Thymus (tissue), 11 donors: ENCODE measurements at regions not wholly inside any gene's neighbourhood (a gene's known extent, or its start where the extent isn't known, plus 50 kb on each side); places are given as distances from the start of the nearest gene placed in this dataset.
"Not testable (repeated sequence)": the region's sequence is repeated elsewhere in the genome, so short reads cannot be mapped to it uniquely, and the experiment has no call there.

Experiments
- DNase-seq, 9 donors: peaks; one replicate each; pipeline ENCODE4 v3.0.0-alpha.2; 2013; ENCODE audit warnings: low spot score in 9 of 9, low read depth in 6 of 9, missing footprints in 1 of 9
- H3K27ac ChIP-seq, 2 donors: one replicate each; pipeline ENCODE4 v1.5.1; 2013; ENCODE audit warnings: control low read depth in 1 of 2, low read depth in 1 of 2, low read length in 1 of 2, mild to moderate bottlenecking in 1 of 2, moderate library complexity in 1 of 2
- H3K27me3 ChIP-seq, 2 donors: one replicate each; pipeline ENCODE4 v1.5.1; 2013; ENCODE audit warnings: low read length in 1 of 2; ENCODE audit not compliant: control insufficient read depth in 2 of 2, insufficient read depth in 1 of 2
- H3K36me3 ChIP-seq, 2 donors: one replicate each; pipeline ENCODE4 v1.5.1; 2013; ENCODE audit warnings: low read length in 1 of 2, mild to moderate bottlenecking in 1 of 2, moderate library complexity in 1 of 2; ENCODE audit not compliant: control insufficient read depth in 2 of 2, insufficient read depth in 2 of 2
- H3K4me1 ChIP-seq, 2 donors: one replicate each; pipeline ENCODE4 v1.5.1; 2013; ENCODE audit warnings: low read length in 2 of 2; ENCODE audit not compliant: control insufficient read depth in 2 of 2, insufficient read depth in 2 of 2
- H3K4me3 ChIP-seq, 2 donors: one replicate each; pipeline ENCODE4 v1.5.1; 2013; ENCODE audit warnings: low read length in 2 of 2, control low read depth in 1 of 2, mild to moderate bottlenecking in 1 of 2
- H3K9me3 ChIP-seq, 2 donors: one replicate each; pipeline ENCODE4 v1.5.1; 2013; ENCODE audit warnings: low read length in 1 of 2, mild to moderate bottlenecking in 1 of 2; ENCODE audit not compliant: control insufficient read depth in 2 of 2, insufficient read depth in 1 of 2
- WGBS: extraction: QIAGEN DNeasy Blood & Tissue Kit; methylation state at CpG from one replicate; pipeline ENCODE4 v1.1.7; 2013; 5-methylcytosine and 5-hydroxymethylcytosine counted together
- donor health status: healthy.

DNA sequence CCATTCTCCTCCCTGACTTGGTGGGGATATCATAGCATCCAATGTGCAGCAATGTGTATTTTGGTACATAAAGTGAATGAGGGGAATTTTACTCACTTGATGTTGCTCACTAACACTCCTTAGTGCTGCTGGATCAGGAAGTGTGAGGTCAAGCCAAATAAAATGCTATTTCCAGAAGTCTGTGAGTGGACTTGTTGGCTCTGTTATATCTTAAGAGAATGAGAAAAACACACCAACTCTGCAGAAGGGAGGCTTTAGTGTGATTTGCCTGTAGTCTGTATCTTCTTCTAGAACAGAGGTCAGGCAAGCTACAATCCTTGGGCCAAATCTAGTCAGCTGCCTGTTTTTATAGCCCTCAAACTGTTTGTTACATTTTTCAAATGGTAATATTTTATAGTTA is 154.3 kb downstream of the POLR1F start:
- Histone ChIP-seq H3K27me3 (no peaks in the 10 kb centered on the region), H3K9me3 (no peaks in the 10 kb centered on the region), H3K27ac (no peak overlapping the region), H3K4me1 (no peaks in the 10 kb centered on the region), H3K4me3 (no peak overlapping the region), H3K36me3 (no peaks in the 10 kb centered on the region)
- DNase-seq: no peak

- no peak overlapping the region for H3K27ac ChIP-seq
- no peak overlapping the region for H3K4me3 ChIP-seq
- no peaks in the 10 kb centered on the region for H3K27me3 ChIP-seq
- no peaks in the 10 kb centered on the region for H3K4me1 ChIP-seq
- H3K9me3 ChIP-seq: peaks cover 0 to 13% of the 10 kb centered on the region in 2 donors
- 85% methylated on average over 2 of the region's 2 CpGs for WGBS
- DNase-seq: no peak
- no peaks in the 10 kb centered on the region for H3K36me3 ChIP-seq
Observed at GRCh38 chr7:19552576-19552975, 156.3 kb downstream of the POLR1F start.

GRCh38 chr7:19549246-19549645 is 159.6 kb downstream of the POLR1F start:
- H3K9me3 ChIP-seq: peaks cover 0 to 16% of the 10 kb centered on the region in 2 donors
- not testable (repeated sequence) for H3K36me3 ChIP-seq, H3K27me3 ChIP-seq, H3K4me3 ChIP-seq, DNase-seq, H3K4me1 ChIP-seq, H3K27ac ChIP-seq
- 17% methylated on average over 5 of the region's 5 CpGs for WGBS

- H3K9me3 ChIP-seq: no peaks in the 10 kb centered on the region
- WGBS: 91% methylated on average over 4 of the region's 4 CpGs
- no peak overlapping the region for H3K27ac ChIP-seq
- no peak for DNase-seq
- no peaks in the 10 kb centered on the region for H3K36me3 ChIP-seq
- H3K4me3 ChIP-seq: no peak overlapping the region
- no peaks in the 10 kb centered on the region for H3K4me1 ChIP-seq
- no peaks in the 10 kb centered on the region for H3K27me3 ChIP-seq
Observed at GRCh38 chr7:19537942-19538401, 170.9 kb downstream of the POLR1F start.

GRCh38 chr7:19533266-19533665 is 175.6 kb downstream of the POLR1F start:
- Histone ChIP-seq H3K36me3 (no peaks in the 10 kb centered on the region), H3K9me3 (no peaks in the 10 kb centered on the region), H3K4me1 (no peaks in the 10 kb centered on the region), H3K4me3 (no peak overlapping the region), H3K27ac (no peak overlapping the region), H3K27me3 (no peaks in the 10 kb centered on the region)
- no peak for DNase-seq
- 89% methylated on average over 1 of the region's 1 CpG for WGBS

- Histone ChIP-seq H3K4me3 (no peak overlapping the region), H3K36me3 (no peaks in the 10 kb centered on the region), H3K4me1 (no peaks in the 10 kb centered on the region), H3K9me3 (no peaks in the 10 kb centered on the region), H3K27ac (no peak overlapping the region), H3K27me3 (no peaks in the 10 kb centered on the region)
- 97% methylated on average over 3 of the region's 3 CpGs for WGBS
- no peak for DNase-seq
Observed at GRCh38 chr7:19530852-19531251, 178.0 kb downstream of the POLR1F start.

GRCh38 chr7:19530261-19530660 is 178.6 kb downstream of the POLR1F start:
- no peak for DNase-seq
- no peak overlapping the region for H3K4me3 ChIP-seq

GRCh38 chr7:19526639-19527038 is 182.2 kb downstream of the POLR1F start:
- Histone ChIP-seq H3K4me1 (no peaks in the 10 kb centered on the region), H3K4me3 (no peak overlapping the region), H3K36me3 (no peaks in the 10 kb centered on the region), H3K27ac (no peak overlapping the region), H3K9me3 (no peaks in the 10 kb centered on the region), H3K27me3 (no peaks in the 10 kb centered on the region)
- no peak for DNase-seq
- WGBS: 69% methylated on average over 2 of the region's 2 CpGs

More at GRCh38 chr7:19530261-19530660, 178.6 kb downstream of the POLR1F start:
- no peaks in the 10 kb centered on the region for H3K9me3 ChIP-seq
- no peaks in the 10 kb centered on the region for H3K36me3 ChIP-seq
- H3K4me1 ChIP-seq: no peaks in the 10 kb centered on the region
- H3K27ac ChIP-seq: no peak overlapping the region
- no peaks in the 10 kb centered on the region for H3K27me3 ChIP-seq

GRCh38 chr7:19522486-19522885 is 186.4 kb downstream of the POLR1F start:
- H3K4me3 ChIP-seq: no peak overlapping the region
- H3K36me3 ChIP-seq: no peaks in the 10 kb centered on the region
- WGBS: 83% methylated on average over 3 of the region's 3 CpGs
- no peaks in the 10 kb centered on the region for H3K27me3 ChIP-seq
- no peak overlapping the region for H3K27ac ChIP-seq
- H3K4me1 ChIP-seq: no peaks in the 10 kb centered on the region
- no peak for DNase-seq
- H3K9me3 ChIP-seq: no peaks in the 10 kb centered on the region

DNA sequence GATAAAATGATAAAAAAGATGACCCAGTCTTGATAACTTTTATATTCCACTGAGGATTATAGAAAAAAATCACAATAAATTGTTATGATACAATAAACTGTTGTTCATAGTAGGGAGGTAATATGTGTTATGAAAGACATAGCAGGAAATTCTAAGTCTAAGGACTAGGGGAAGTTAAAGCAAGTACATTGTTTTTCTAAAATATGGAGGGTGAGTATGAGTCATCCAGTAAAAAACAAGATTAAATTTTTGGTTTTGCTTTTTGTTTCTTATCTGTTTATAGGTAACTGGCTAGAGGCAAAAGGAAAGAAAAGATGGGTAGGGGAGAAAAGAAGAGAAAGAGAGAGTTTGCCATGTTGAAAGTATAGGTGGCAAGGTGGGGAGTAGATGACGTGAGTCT is 188.4 kb downstream of the POLR1F start:
- 98% methylated on average over 1 of the region's 1 CpG for WGBS
- no peak for DNase-seq
- Histone ChIP-seq H3K27me3 (no peaks in the 10 kb centered on the region), H3K4me3 (no peak overlapping the region), H3K36me3 (no peaks in the 10 kb centered on the region), H3K9me3 (no peaks in the 10 kb centered on the region), H3K27ac (no peak overlapping the region), H3K4me1 (no peaks in the 10 kb centered on the region)
